H1 (cell line): ENCODE measurements at regions not wholly inside any gene's neighbourhood (a gene's known extent, or its start where the extent isn't known, plus 50 kb on each side); places are given as distances from the start of the nearest gene placed in this dataset.

ENCODE experiments used
- CTCF ChIA-PET: fragments of 300-600 bp; sonication (Branson Sonifier 250); formaldehyde crosslinking; loops from one replicate; lab custom pipeline; 2021; ENCODE audit not compliant: partially characterized antibody; lab: Charles Lee
- POLR2A ChIA-PET: fragments of 300-600 bp; sonication (Branson Sonifier 250); formaldehyde crosslinking; loops from one replicate; lab custom pipeline; 2021; ENCODE audit warnings: inconsistent platforms; ENCODE audit not compliant: partially characterized antibody; lab: Charles Lee
- DNase-seq, 2 experiments: peaks; one replicate each; pipeline versions ENCODE4 v3.0.0 to v3.0.0-alpha.2; 2010 to 2022; ENCODE audit warnings: low spot score in 2 of 2, low read depth in 1 of 2, mixed read lengths in 1 of 2
- FAIRE-seq: peaks from 2 replicates; lab custom pipeline; 2011; peaks lifted over from hg19 to GRCh38; lab: Jason Lieb, UNC
- H2AFZ ChIP-seq: 2 replicates; pipeline ENCODE4 v1.8.1; 2012; ENCODE audit warnings: low read length, inconsistent platforms
- H2AK5ac ChIP-seq: 2 replicates; pipeline ENCODE4 v1.6.1; 2013; ENCODE audit warnings: low read depth, low read length
- H2BK120ac ChIP-seq: replicated peaks from 2 replicates; pipeline ENCODE3; 2013; ENCODE audit warnings: low read depth, low read length, inconsistent platforms
- H2BK12ac ChIP-seq: 2 replicates; pipeline ENCODE4 v1.6.1; 2013; ENCODE audit warnings: low read depth, low read length
- H2BK15ac ChIP-seq: 2 replicates; pipeline ENCODE4 v1.6.1; 2013; ENCODE audit warnings: low read length
- H2BK20ac ChIP-seq: 2 replicates; pipeline ENCODE4 v1.6.1; 2013; ENCODE audit warnings: low read length
- H2BK5ac ChIP-seq: 2 replicates; pipeline ENCODE4 v1.6.1; 2013; ENCODE audit warnings: low read depth, low read length
- H3K14ac ChIP-seq: 2 replicates; pipeline ENCODE4 v1.6.1; 2013; ENCODE audit warnings: inconsistent platforms; ENCODE audit not compliant: insufficient read length
- H3K18ac ChIP-seq: 2 replicates; pipeline ENCODE4 v1.6.1; 2013; ENCODE audit warnings: low read length; ENCODE audit errors: extremely low read depth
- H3K23ac ChIP-seq: 2 replicates; pipeline ENCODE4 v1.6.1; 2013; ENCODE audit warnings: inconsistent platforms; ENCODE audit not compliant: insufficient read length
- H3K23me2 ChIP-seq: 2 replicates; pipeline ENCODE4 v1.6.1; 2013; ENCODE audit warnings: low read depth, low read length
- H3K27ac ChIP-seq: 2 replicates; pipeline ENCODE4 v1.6.1; 2011; ENCODE audit warnings: low read depth, low read length, inconsistent platforms
- H3K27me3 ChIP-seq, 4 experiments: replicated peaks in 1 of 4; 1 replicate in 1 of 4; 2 replicates in 3 of 4; pipeline versions ENCODE4 v1.6.1 to v1.8.1; 2011 to 2013; ENCODE audit warnings: low read length in 3 of 4, mild to moderate bottlenecking in 3 of 4, inconsistent platforms in 2 of 4, mixed read lengths in 2 of 4, moderate library complexity in 1 of 4; ENCODE audit not compliant: control insufficient read depth in 3 of 4, insufficient read depth in 3 of 4; ENCODE audit errors: extremely low read depth in 1 of 4
- H3K36me3 ChIP-seq, 4 experiments: 2 replicates each; pipeline versions ENCODE4 v1.6.1 to v1.8.1; 2011 to 2013; ENCODE audit warnings: mild to moderate bottlenecking in 4 of 4, low read length in 3 of 4, moderate library complexity in 2 of 4, control low read depth in 1 of 4, inconsistent platforms in 1 of 4; ENCODE audit not compliant: insufficient read depth in 4 of 4, control insufficient read depth in 2 of 4
- H3K4ac ChIP-seq: replicated peaks from 2 replicates; pipeline ENCODE3; 2013; ENCODE audit warnings: low read length, low read depth, mixed read lengths, inconsistent platforms; ENCODE audit not compliant: insufficient read length
- H3K4me1 ChIP-seq, 4 experiments: replicated peaks in 1 of 4; 1 replicate in 1 of 4; 2 replicates in 3 of 4; pipeline versions ENCODE4 v1.6.1 to v1.8.1; 2011 to 2013; ENCODE audit warnings: low read length in 3 of 4, inconsistent platforms in 2 of 4, mixed read lengths in 1 of 4; ENCODE audit not compliant: insufficient read depth in 4 of 4, control insufficient read depth in 3 of 4
- H3K4me2 ChIP-seq, 2 experiments: 2 replicates each; pipeline versions ENCODE4 v1.6.1 to v1.8.1; 2011 to 2013; ENCODE audit warnings: low read depth in 2 of 2, low read length in 2 of 2, control low read depth in 1 of 2, inconsistent platforms in 1 of 2, mild to moderate bottlenecking in 1 of 2; ENCODE audit not compliant: insufficient read depth in 1 of 2
- H3K4me3 ChIP-seq, 4 experiments: fragments of 200-600, 300-600 bp in 1 of 4; sonication (generic), shearing (Covaris generic), sonication (Bioruptor Twin) in 1 of 4; 2 replicates each; pipeline versions ENCODE4 v1.5.1 to v1.8.1; 2011 to 2016; ENCODE audit warnings: low read length in 4 of 4, low read depth in 3 of 4, control low read depth in 2 of 4, inconsistent platforms in 2 of 4, mild to moderate bottlenecking in 2 of 4, mixed read lengths in 1 of 4, moderate library complexity in 1 of 4; ENCODE audit not compliant: insufficient read depth in 2 of 4; ENCODE audit errors: extremely low read depth in 1 of 4
- H3K56ac ChIP-seq: replicated peaks from 2 replicates; pipeline ENCODE3; 2013; ENCODE audit warnings: low read depth, mild to moderate bottlenecking, mixed read lengths, low read length, inconsistent platforms; ENCODE audit not compliant: insufficient read length
- H3K79me1 ChIP-seq: 2 replicates; pipeline ENCODE4 v1.6.1; 2013; ENCODE audit warnings: low read depth, low read length, control low read depth
- H3K79me2 ChIP-seq, 2 experiments: 2 replicates each; pipeline versions ENCODE4 v1.6.1 to v1.8.1; 2012 to 2013; ENCODE audit warnings: low read length in 2 of 2, mild to moderate bottlenecking in 2 of 2, inconsistent platforms in 1 of 2; ENCODE audit not compliant: insufficient read depth in 2 of 2, control insufficient read depth in 1 of 2
- H3K9ac ChIP-seq, 4 experiments: replicated peaks in 1 of 4; 1 replicate in 1 of 4; 2 replicates in 3 of 4; pipeline versions ENCODE4 v1.6.1 to v1.8.1; 2011 to 2013; ENCODE audit warnings: low read depth in 3 of 4, low read length in 3 of 4, control low read depth in 2 of 4, mild to moderate bottlenecking in 2 of 4, moderate library complexity in 2 of 4, inconsistent platforms in 1 of 4; ENCODE audit errors: extremely low read depth in 1 of 4
- H3K9me3 ChIP-seq, 2 experiments: 2 replicates each; pipeline versions ENCODE4 v1.6.1 to v1.8.1; 2012 to 2013; ENCODE audit warnings: mild to moderate bottlenecking in 2 of 2, moderate library complexity in 2 of 2, control low read depth in 1 of 2, inconsistent platforms in 1 of 2, low read depth in 1 of 2, low read length in 1 of 2, mixed read lengths in 1 of 2; ENCODE audit not compliant: insufficient read depth in 2 of 2
- H4K20me1 ChIP-seq, 2 experiments: replicated peaks in 1 of 2; 2 replicates each; pipeline versions ENCODE3 to v1.8.1; 2011 to 2013; ENCODE audit warnings: inconsistent platforms in 2 of 2, low read length in 2 of 2, mild to moderate bottlenecking in 1 of 2; ENCODE audit not compliant: insufficient read depth in 2 of 2, control insufficient read depth in 1 of 2
- H4K5ac ChIP-seq: 2 replicates; pipeline ENCODE4 v1.6.1; 2013; ENCODE audit warnings: low read length, low read depth, mixed read lengths, inconsistent platforms; ENCODE audit not compliant: insufficient read length
- H4K8ac ChIP-seq: 2 replicates; pipeline ENCODE4 v1.8.0; 2013; ENCODE audit warnings: mild to moderate bottlenecking, moderate library complexity, low read length, inconsistent platforms; ENCODE audit not compliant: insufficient read depth; ENCODE audit errors: extremely low read depth
- H4K91ac ChIP-seq: replicated peaks from 2 replicates; pipeline ENCODE3; 2013; ENCODE audit warnings: low read length, mixed read lengths, inconsistent platforms; ENCODE audit not compliant: insufficient read length
- EZH2 ChIP-seq: fragments of 200-600 bp; sonication (generic); IDR thresholded peaks from 2 replicates; pipeline ENCODE4 v1.7.1; 2012; ENCODE audit warnings: low read depth, mild to moderate bottlenecking, moderate library complexity, low read length, inconsistent platforms; ENCODE audit not compliant: severe bottlenecking
- SIN3A ChIP-seq, 2 experiments: IDR thresholded peaks in 1 of 2; conservative IDR thresholded peaks in 1 of 2; 2 replicates each; pipeline ENCODE4 v1.6.1; 2011 to 2012; ENCODE audit warnings: low read length in 2 of 2, improper control_type of control experiment in 1 of 2, low read depth in 1 of 2, mild to moderate bottlenecking in 1 of 2
- TEAD4 ChIP-seq: IDR thresholded peaks from 2 replicates; pipeline ENCODE4 v1.6.1; 2012; ENCODE audit warnings: low read depth, low read length, inconsistent platforms, mixed read lengths
- WGBS, 2 experiments: shearing (Covaris generic) in 1 of 2; methylation state at CpG; one replicate each; pipeline versions ENCODE4 v1.1.6 to v1.1.7; 2013 to 2015; ENCODE audit warnings: low lambda C conversion rate in 2 of 2, mixed read lengths in 2 of 2, inconsistent platforms in 1 of 2, low coverage in 1 of 2, missing lambda C conversion rate in 1 of 2; ENCODE audit not compliant: insufficient replicate concordance in 2 of 2, insufficient coverage in 1 of 2, insufficient read length in 1 of 2; ENCODE audit errors: extremely low coverage in 1 of 2, missing lambda C conversion rate in 1 of 2; 5-methylcytosine and 5-hydroxymethylcytosine counted together

- ChIA-PET POLR2A (no interaction called here), CTCF (no interaction called here)
- Histone ChIP-seq H3K79me1 (no peaks in the 10 kb centered on the region), H3K9ac (no peak overlapping the region), H2BK12ac (no peak overlapping the region)
- TF ChIP-seq TEAD4 (no peak), SIN3A (conservative IDR thresholded peaks at IDR 0.05 in 1 of 2, IDR thresholded peaks at IDR 0.05 in 1 of 2; ENCODE audit: low read depth in 1 of 2, low read length in 2 of 2) (no peak), EZH2 (no peak)
- TF ChIP-seq, all 59 proteins: peak for 0
- Histone ChIP-seq H3K27ac (no peak overlapping the region), H2BK120ac (no peak overlapping the region), H3K4me1 (no peaks in the 10 kb centered on the region), H3K18ac (no peak overlapping the region), H2AK5ac (no peak overlapping the region), H3K4me2 (no peak overlapping the region), H2BK20ac (no peak overlapping the region), H3K14ac (no peak overlapping the region), H2AFZ (no peak overlapping the region), H4K20me1 (no peaks in the 10 kb centered on the region), H3K56ac (no peak overlapping the region), H2BK15ac (no peak overlapping the region), H3K23ac (no peak overlapping the region), H3K23me2 (no peaks in the 10 kb centered on the region), H4K5ac (no peak overlapping the region), H3K9me3 (no peaks in the 10 kb centered on the region; a peak in 1 of 4 replicates), H3K4ac (no peak overlapping the region), H3K36me3 (no peaks in the 10 kb centered on the region), H3K4me3 (no peak overlapping the region), H3K79me2 (no peaks in the 10 kb centered on the region), H2BK5ac (no peak overlapping the region), H4K8ac (no peak overlapping the region), H4K91ac (no peak overlapping the region), H3K27me3 (no peaks in the 10 kb centered on the region)
- 93% methylated on average over 3 of the region's 3 CpGs; no CpG with 5 or more reads in 1 of the 2 experiments for WGBS, 2 experiments
- DNase-seq, result no peak
- FAIRE-seq, result no peak
Measured at GRCh38 chr2:145841973-145842372, 1322.1 kb upstream of the ZEB2 start.
